C4-2B (cell line): ENCODE measurements at regions not wholly inside any gene's neighbourhood (a gene's known extent, or its start where the extent isn't known, plus 50 kb on each side); places are given as distances from the start of the nearest gene placed in this dataset.

ENCODE experiments used
- H3K27ac ChIP-seq: fragments of 450-650 bp; 2 replicates; pipeline ENCODE4 v1.5.1; 2017
- ZFX ChIP-seq: fragments of 450-650 bp; IDR thresholded peaks from 2 replicates; pipeline ENCODE4 v1.6.1; 2017
- TF ChIP-seq, protein P1 (sequence below): fragments of 450-650 bp; conservative IDR thresholded peaks from 2 replicates; pipeline ENCODE4 v1.5.1; 2017; ENCODE audit warnings: mild to moderate bottlenecking

DNA sequence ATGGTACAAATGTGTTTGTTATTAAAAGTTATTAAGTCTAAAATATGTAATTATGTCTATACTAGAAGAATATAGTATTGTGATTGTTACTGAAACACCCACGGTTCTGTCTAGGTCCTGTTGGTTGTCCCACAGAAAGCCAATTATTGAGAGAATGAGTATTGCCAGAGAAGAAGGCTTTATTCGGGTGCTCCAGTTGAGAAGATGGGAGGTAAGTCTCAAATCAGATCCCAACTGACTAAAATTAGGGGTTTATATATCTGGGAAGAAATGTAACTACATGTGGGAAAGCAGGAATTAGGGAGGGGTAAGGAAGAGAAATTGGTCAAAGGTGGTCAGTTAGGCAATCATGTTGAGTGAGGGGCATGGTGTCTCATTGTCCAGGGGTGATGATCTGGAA, 798.4 kb downstream of the PCDH17 start:
- TF ChIP-seq, protein P1, sequence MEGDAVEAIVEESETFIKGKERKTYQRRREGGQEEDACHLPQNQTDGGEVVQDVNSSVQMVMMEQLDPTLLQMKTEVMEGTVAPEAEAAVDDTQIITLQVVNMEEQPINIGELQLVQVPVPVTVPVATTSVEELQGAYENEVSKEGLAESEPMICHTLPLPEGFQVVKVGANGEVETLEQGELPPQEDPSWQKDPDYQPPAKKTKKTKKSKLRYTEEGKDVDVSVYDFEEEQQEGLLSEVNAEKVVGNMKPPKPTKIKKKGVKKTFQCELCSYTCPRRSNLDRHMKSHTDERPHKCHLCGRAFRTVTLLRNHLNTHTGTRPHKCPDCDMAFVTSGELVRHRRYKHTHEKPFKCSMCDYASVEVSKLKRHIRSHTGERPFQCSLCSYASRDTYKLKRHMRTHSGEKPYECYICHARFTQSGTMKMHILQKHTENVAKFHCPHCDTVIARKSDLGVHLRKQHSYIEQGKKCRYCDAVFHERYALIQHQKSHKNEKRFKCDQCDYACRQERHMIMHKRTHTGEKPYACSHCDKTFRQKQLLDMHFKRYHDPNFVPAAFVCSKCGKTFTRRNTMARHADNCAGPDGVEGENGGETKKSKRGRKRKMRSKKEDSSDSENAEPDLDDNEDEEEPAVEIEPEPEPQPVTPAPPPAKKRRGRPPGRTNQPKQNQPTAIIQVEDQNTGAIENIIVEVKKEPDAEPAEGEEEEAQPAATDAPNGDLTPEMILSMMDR, result no peak
- no peak overlapping the region for H3K27ac ChIP-seq

DNA sequence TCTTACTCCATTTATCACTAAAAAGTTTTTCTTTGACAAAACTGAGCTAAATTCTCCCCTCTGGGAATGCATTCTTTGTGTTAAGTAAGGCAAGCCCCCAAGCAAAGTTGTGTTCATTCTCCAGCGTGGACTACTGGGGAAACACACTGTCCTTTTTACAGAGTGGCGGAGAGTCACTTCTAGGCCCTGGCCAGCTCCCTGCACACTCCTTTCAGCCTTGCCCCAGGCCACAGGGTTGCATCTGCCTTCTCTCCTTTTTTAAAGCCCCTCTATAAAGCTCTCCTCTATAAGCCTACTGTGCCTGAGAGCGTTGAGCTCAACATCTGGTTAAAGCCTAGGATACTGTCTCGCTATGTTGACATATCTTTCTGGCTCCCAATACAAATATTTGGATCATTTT, 803.4 kb downstream of the PCDH17 start:
- TF ChIP-seq ZFX, result no peak
- TF ChIP-seq, protein P1, result no peak
- no peak overlapping the region for H3K27ac ChIP-seq

- no peak for TF ChIP-seq ZFX
- TF ChIP-seq, protein P1, result no peak
- H3K27ac ChIP-seq, result no peak overlapping the region
Measured at GRCh38 chr13:58437427-58437826, 805.9 kb downstream of the PCDH17 start.

- TF ChIP-seq ZFX, result no peak
- TF ChIP-seq, protein P1, result no peak
- H3K27ac ChIP-seq, result no peak overlapping the region
Measured at GRCh38 chr13:58446979-58447378, 815.4 kb downstream of the PCDH17 start.

- no peak for TF ChIP-seq ZFX
- TF ChIP-seq, protein P1, result no peak
- H3K27ac ChIP-seq, result no peak overlapping the region
Measured at GRCh38 chr13:58452123-58452623, 820.6 kb downstream of the PCDH17 start.

GRCh38 chr13:58455094-58455493, 823.5 kb downstream of the PCDH17 start:
- TF ChIP-seq ZFX, result no peak
- TF ChIP-seq, protein P1, result no peak
- no peak overlapping the region for H3K27ac ChIP-seq

GRCh38 chr13:58461217-58461616, 829.7 kb downstream of the PCDH17 start:
- no peak overlapping the region for H3K27ac ChIP-seq
- TF ChIP-seq ZFX, result no peak
- TF ChIP-seq, protein P1, result no peak
